Stomach (tissue), 4 donors: ENCODE measurements at regions not wholly inside any gene's neighbourhood (a gene's known extent, or its start where the extent isn't known, plus 50 kb on each side); places are given as distances from the start of the nearest gene placed in this dataset.

Source experiments
- EP300 ChIP-seq: sonication (generic); formaldehyde crosslinking; IDR thresholded peaks from one replicate; pipeline ENCODE4 v1.6.1; 2017; ENCODE audit warnings: antibody characterized with exemption
- POLR2A ChIP-seq, 4 donors: fragments of 450-650 bp; IDR thresholded peaks; one replicate each; pipeline ENCODE4 v1.6.1; 2016; ENCODE audit warnings: antibody characterized with exemption in 4 of 4, control low read depth in 2 of 4, mild to moderate bottlenecking in 1 of 4, moderate library complexity in 1 of 4
- TF ChIP-seq, protein P1 (sequence below), 7 experiments: fragments of 450-650 bp in 4 of 7; fragments of 200-600 bp in 3 of 7; sonication (generic) in 3 of 7; IDR thresholded peaks; one replicate each; pipeline ENCODE4 v1.5.1; 2016 to 2019; ENCODE audit warnings: antibody characterized with exemption in 7 of 7, control low read depth in 2 of 7, mild to moderate bottlenecking in 1 of 7

DNA sequence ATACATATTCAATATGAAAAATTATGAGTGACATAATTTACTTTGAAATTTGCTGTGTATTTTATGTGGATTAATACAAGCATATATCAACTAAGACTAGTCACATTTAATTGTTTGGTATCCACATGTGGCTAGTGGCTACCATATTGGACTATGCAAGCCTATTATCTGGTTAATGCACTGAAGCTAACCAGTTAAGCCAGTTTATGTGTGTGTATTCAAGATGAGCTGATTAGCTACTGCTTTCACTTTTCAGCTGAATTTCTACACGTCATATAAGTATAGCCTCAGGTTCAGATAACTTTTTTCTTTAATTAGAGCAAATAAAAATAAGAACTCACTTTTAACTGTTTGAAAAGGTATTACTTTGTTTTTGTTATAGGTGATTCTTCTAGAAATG, 903.7 kb downstream of the TFAP2A start:
- no peak for TF ChIP-seq POLR2A (IDR thresholded peaks at IDR 0.05)
- TF ChIP-seq EP300: no peak
- TF ChIP-seq, protein P1, sequence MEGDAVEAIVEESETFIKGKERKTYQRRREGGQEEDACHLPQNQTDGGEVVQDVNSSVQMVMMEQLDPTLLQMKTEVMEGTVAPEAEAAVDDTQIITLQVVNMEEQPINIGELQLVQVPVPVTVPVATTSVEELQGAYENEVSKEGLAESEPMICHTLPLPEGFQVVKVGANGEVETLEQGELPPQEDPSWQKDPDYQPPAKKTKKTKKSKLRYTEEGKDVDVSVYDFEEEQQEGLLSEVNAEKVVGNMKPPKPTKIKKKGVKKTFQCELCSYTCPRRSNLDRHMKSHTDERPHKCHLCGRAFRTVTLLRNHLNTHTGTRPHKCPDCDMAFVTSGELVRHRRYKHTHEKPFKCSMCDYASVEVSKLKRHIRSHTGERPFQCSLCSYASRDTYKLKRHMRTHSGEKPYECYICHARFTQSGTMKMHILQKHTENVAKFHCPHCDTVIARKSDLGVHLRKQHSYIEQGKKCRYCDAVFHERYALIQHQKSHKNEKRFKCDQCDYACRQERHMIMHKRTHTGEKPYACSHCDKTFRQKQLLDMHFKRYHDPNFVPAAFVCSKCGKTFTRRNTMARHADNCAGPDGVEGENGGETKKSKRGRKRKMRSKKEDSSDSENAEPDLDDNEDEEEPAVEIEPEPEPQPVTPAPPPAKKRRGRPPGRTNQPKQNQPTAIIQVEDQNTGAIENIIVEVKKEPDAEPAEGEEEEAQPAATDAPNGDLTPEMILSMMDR (IDR thresholded peaks at IDR 0.05): no peak
